Fibroblast of skin of scalp (primary cell): ENCODE measurements at regions not wholly inside any gene's neighbourhood (a gene's known extent, or its start where the extent isn't known, plus 50 kb on each side); places are given as distances from the start of the nearest gene placed in this dataset.
A peak's percentile ranks its signal among the peaks of the same experiment; 100 is the strongest.

Experiments used
- DNase-seq: peaks from one replicate; pipeline ENCODE4 v3.0.0-alpha.2; 2013

GRCh38 chr9:27924502-27924901 is 351.2 kb upstream of the C9orf72 start:
- no peak for DNase-seq

- DNase-seq, result no peak
These were observed 352.5 kb upstream of the C9orf72 start for GRCh38 chr9:27925815-27926214.

- no peak for DNase-seq
These were observed 356.6 kb upstream of the C9orf72 start for GRCh38 chr9:27929841-27930240.

- DNase-seq, result no peak
These were observed 360.1 kb upstream of the C9orf72 start for GRCh38 chr9:27933210-27934025.

- DNase-seq, result no peak
These were observed 361.2 kb upstream of the C9orf72 start for GRCh38 chr9:27934471-27934870.

- DNase-seq, result no peak
These were observed 365.9 kb upstream of the C9orf72 start for GRCh38 chr9:27939186-27939585.

GRCh38 chr9:27940535-27940934 is 367.3 kb upstream of the C9orf72 start:
- DNase-seq, result no peak

GRCh38 chr9:27943501-27943900 is 370.2 kb upstream of the C9orf72 start:
- DNase-seq, result no peak

GRCh38 chr9:27945386-27945785 is 372.1 kb upstream of the C9orf72 start:
- DNase-seq, result peak; percentile 79

GRCh38 chr9:27950382-27950781 is 377.1 kb upstream of the C9orf72 start:
- DNase-seq, result no peak

- DNase-seq, result no peak
These were observed 381.6 kb upstream of the C9orf72 start for GRCh38 chr9:27954858-27955257.

GRCh38 chr9:27963836-27964235 is 390.6 kb upstream of the C9orf72 start:
- DNase-seq, result no peak

- no peak for DNase-seq
These were observed 393.9 kb upstream of the C9orf72 start for GRCh38 chr9:27967210-27967609.

GRCh38 chr9:27977931-27978330 is 404.6 kb upstream of the C9orf72 start:
- DNase-seq, result no peak

GRCh38 chr9:27985714-27986113 is 412.4 kb upstream of the C9orf72 start:
- DNase-seq, result no peak

GRCh38 chr9:27990524-27990923 is 417.2 kb upstream of the C9orf72 start:
- DNase-seq, result no peak

GRCh38 chr9:27991221-27991620 is 417.9 kb upstream of the C9orf72 start:
- no peak for DNase-seq

- no peak for DNase-seq
These were observed 427.8 kb upstream of the C9orf72 start for GRCh38 chr9:28001096-28001495.

GRCh38 chr9:28004900-28005299 is 431.6 kb upstream of the C9orf72 start:
- DNase-seq, result no peak

- DNase-seq, result no peak
These were observed 432.5 kb upstream of the C9orf72 start for GRCh38 chr9:28005779-28006178.

GRCh38 chr9:28007097-28007817 is 434.0 kb upstream of the C9orf72 start:
- no peak for DNase-seq

GRCh38 chr9:28014212-28014611 is 440.9 kb upstream of the C9orf72 start:
- no peak for DNase-seq

- DNase-seq, result no peak
These were observed 451.4 kb upstream of the C9orf72 start for GRCh38 chr9:28024676-28025075.

- no peak for DNase-seq
These were observed 451.9 kb upstream of the C9orf72 start for GRCh38 chr9:28025186-28025585.
